OCI-LY7 (cell line): ENCODE measurements at regions not wholly inside any gene's neighbourhood (a gene's known extent, or its start where the extent isn't known, plus 50 kb on each side); places are given as distances from the start of the nearest gene placed in this dataset.

Experiments
- EZH2phosphoT487 ChIP-seq: fragments of 200-600 bp; sonication (generic); IDR thresholded peaks from 2 replicates; pipeline ENCODE4 v1.6.1; 2018; ENCODE audit warnings: low read depth, borderline replicate concordance, mild to moderate bottlenecking, mixed run types, antibody characterized with exemption, low read length, moderate library complexity, mixed read lengths
- TF ChIP-seq, protein P1 (sequence below): fragments of 200-600 bp; sonication (generic); conservative IDR thresholded peaks from 2 replicates; pipeline ENCODE4 v1.5.1; 2014; ENCODE audit warnings: mild to moderate bottlenecking, antibody characterized with exemption, low read length, moderate library complexity, mixed read lengths

DNA sequence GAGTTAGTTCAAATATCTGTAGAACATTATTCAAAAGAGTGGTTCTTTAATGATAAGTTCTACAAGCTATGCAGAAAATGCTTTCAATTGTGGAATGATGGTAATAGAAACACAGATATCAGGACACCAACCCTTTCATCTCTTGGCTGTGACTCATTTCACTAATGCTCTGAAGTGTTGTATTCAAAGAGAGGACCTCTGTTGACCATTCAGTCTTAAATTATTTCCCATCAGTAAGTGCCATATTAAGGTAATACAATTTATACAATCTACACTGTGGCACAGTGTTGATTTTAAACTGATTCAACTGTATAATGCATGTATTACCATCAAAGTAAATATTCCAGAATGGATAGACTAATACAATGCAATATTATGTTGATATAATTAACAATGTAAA is 289.0 kb upstream of the ADGRL3 start:
- no peak for TF ChIP-seq EZH2phosphoT487
- TF ChIP-seq, protein P1, sequence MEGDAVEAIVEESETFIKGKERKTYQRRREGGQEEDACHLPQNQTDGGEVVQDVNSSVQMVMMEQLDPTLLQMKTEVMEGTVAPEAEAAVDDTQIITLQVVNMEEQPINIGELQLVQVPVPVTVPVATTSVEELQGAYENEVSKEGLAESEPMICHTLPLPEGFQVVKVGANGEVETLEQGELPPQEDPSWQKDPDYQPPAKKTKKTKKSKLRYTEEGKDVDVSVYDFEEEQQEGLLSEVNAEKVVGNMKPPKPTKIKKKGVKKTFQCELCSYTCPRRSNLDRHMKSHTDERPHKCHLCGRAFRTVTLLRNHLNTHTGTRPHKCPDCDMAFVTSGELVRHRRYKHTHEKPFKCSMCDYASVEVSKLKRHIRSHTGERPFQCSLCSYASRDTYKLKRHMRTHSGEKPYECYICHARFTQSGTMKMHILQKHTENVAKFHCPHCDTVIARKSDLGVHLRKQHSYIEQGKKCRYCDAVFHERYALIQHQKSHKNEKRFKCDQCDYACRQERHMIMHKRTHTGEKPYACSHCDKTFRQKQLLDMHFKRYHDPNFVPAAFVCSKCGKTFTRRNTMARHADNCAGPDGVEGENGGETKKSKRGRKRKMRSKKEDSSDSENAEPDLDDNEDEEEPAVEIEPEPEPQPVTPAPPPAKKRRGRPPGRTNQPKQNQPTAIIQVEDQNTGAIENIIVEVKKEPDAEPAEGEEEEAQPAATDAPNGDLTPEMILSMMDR = no peak
